Ovary (tissue), 7 donors: ENCODE measurements at regions not wholly inside any gene's neighbourhood (a gene's known extent, or its start where the extent isn't known, plus 50 kb on each side); places are given as distances from the start of the nearest gene placed in this dataset.

ENCODE experiments used
- DNase-seq, 5 donors: peaks; one replicate each; pipeline ENCODE4 v3.0.0-alpha.2; 2019 to 2020
- H3K27ac ChIP-seq, 2 donors: fragments of 200-600 bp; one replicate each; pipeline versions ENCODE4 v1.5.1 to v1.8.0; 2019 to 2022
- H3K27me3 ChIP-seq: fragments of 200-600 bp; one replicate; pipeline ENCODE4 v1.8.0; 2022
- H3K36me3 ChIP-seq: fragments of 200-600 bp; sonication (generic); one replicate; pipeline ENCODE4 v1.5.1; 2019
- H3K4me1 ChIP-seq: one replicate; pipeline ENCODE4 v1.8.1; 2013; ENCODE audit warnings: mild to moderate bottlenecking, moderate library complexity; ENCODE audit not compliant: insufficient read depth
- H3K4me3 ChIP-seq: fragments of 200-600 bp; sonication (generic); one replicate; pipeline ENCODE4 v1.5.1; 2017
- H3K9me3 ChIP-seq, 2 donors: fragments of 200-600 bp in 1 of 2; sonication (generic) in 1 of 2; one replicate each; pipeline versions ENCODE4 v1.5.1 to v1.8.1; 2013 to 2019; ENCODE audit warnings: mild to moderate bottlenecking in 1 of 2, moderate library complexity in 1 of 2
- EP300 ChIP-seq: sonication (generic); formaldehyde crosslinking; IDR thresholded peaks from one replicate; pipeline ENCODE4 v1.6.1; 2017; ENCODE audit warnings: antibody characterized with exemption
- POLR2A ChIP-seq: fragments of 450-650 bp; IDR thresholded peaks from one replicate; pipeline ENCODE4 v1.6.1; 2017; ENCODE audit warnings: antibody characterized with exemption, mild to moderate bottlenecking, moderate library complexity
- WGBS, 3 donors: extraction: QIAGEN DNeasy Blood & Tissue Kit in 1 of 3; methylation state at CpG; one replicate each; pipeline versions ENCODE4 v1.1.5 to v1.1.7; 2013 to 2017; 5-methylcytosine and 5-hydroxymethylcytosine counted together
- intact Hi-C, 4 donors: fragments of 100-400 bp; cut with DNase I; formaldehyde crosslinking; loops; one replicate each; pipeline versions ENCODE4 v1.11.0 to v1.15.1; 2022 to 2023
- TF ChIP-seq, protein P1 (sequence below), 3 donors: fragments of 450-650 bp in 2 of 3; fragments of 200-600 bp in 1 of 3; IDR thresholded peaks; one replicate each; pipeline versions ENCODE4 v1.5.1 to v1.8.0; 2016 to 2022; ENCODE audit warnings: antibody characterized with exemption in 3 of 3, mild to moderate bottlenecking in 1 of 3
- donor health status: DM: no; HTN: no; CAD: no; lungs with moderate emphysema.
- donor health status: DM: no; HTN: no; CAD: no.
- donor health status: Bipolar disorder and iron deficiency.
- donor health status: DM: no; HTN: no; CAD: no.
- donor health status: DM: yes; HTN: yes; CAD: no.

DNA sequence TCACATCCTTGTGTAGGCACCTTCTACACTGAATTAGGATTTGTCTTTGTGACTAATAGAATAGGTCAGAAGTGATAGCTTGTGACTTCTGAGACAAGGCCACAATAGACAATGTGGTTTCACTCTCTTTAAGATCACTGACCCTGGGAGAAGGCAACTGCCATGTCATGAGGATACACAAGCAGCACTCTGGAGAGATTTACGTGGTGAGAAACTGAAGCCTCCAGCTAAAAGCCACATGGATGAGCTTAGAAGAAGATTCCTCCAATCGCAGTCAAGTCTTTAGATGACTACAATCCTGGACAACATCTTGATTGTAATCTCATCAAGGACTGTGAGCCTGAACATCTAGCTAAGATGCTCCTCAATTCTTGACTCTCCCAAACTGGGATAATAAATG lies 206.6 kb downstream of the ESM1 start:
- no peak for DNase-seq
- Histone ChIP-seq H3K4me1 (no peaks in the 10 kb centered on the region), H3K9me3 (no peaks in the 10 kb centered on the region), H3K27ac (no peak overlapping the region), H3K36me3 (no peaks in the 10 kb centered on the region), H3K4me3 (no peak overlapping the region), H3K27me3 (no peaks in the 10 kb centered on the region)
- WGBS, 3 donors: 85 to 98% (median 96%) methylated on average over 2 of the region's 2 CpGs
- TF ChIP-seq, protein P1, sequence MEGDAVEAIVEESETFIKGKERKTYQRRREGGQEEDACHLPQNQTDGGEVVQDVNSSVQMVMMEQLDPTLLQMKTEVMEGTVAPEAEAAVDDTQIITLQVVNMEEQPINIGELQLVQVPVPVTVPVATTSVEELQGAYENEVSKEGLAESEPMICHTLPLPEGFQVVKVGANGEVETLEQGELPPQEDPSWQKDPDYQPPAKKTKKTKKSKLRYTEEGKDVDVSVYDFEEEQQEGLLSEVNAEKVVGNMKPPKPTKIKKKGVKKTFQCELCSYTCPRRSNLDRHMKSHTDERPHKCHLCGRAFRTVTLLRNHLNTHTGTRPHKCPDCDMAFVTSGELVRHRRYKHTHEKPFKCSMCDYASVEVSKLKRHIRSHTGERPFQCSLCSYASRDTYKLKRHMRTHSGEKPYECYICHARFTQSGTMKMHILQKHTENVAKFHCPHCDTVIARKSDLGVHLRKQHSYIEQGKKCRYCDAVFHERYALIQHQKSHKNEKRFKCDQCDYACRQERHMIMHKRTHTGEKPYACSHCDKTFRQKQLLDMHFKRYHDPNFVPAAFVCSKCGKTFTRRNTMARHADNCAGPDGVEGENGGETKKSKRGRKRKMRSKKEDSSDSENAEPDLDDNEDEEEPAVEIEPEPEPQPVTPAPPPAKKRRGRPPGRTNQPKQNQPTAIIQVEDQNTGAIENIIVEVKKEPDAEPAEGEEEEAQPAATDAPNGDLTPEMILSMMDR (IDR thresholded peaks at IDR 0.05): no peak
- TF ChIP-seq EP300 (no peak), POLR2A (no peak)
- intact Hi-C loops: no loop called here

GRCh38 chr5:54775645-54776044 lies 209.7 kb downstream of the ESM1 start:
- no peaks in the 10 kb centered on the region for H3K27me3 ChIP-seq
- H3K36me3 ChIP-seq: no peaks in the 10 kb centered on the region

GRCh38 chr5:54774281-54775170 lies 210.9 kb downstream of the ESM1 start:
- 77 to 81% (median 77%) methylated on average over 10 of the region's 10 CpGs for WGBS, 3 donors
- DNase-seq: peak in 4 of 5 donors; percentile 12 to 59 (median 43)
- TF ChIP-seq POLR2A: no peak
- TF ChIP-seq EP300: no peak
- TF ChIP-seq, protein P1 (IDR thresholded peaks at IDR 0.05): no peak
- Histone ChIP-seq H3K36me3 (no peaks in the 10 kb centered on the region), H3K27ac (no peak overlapping the region), H3K27me3 (no peaks in the 10 kb centered on the region), H3K9me3 (no peaks in the 10 kb centered on the region), H3K4me1 (no peaks in the 10 kb centered on the region), H3K4me3 (no peak overlapping the region)
- intact Hi-C loops: no loop called here

More at GRCh38 chr5:54775645-54776044, 209.7 kb downstream of the ESM1 start:
- no peak overlapping the region for H3K4me3 ChIP-seq
- no peak for DNase-seq
- TF ChIP-seq, protein P1 (IDR thresholded peaks at IDR 0.05): no peak
- TF ChIP-seq POLR2A (no peak), EP300 (no peak)
- H3K9me3 ChIP-seq: no peaks in the 10 kb centered on the region
- intact Hi-C loops: no loop called here
- no peaks in the 10 kb centered on the region for H3K4me1 ChIP-seq
- H3K27ac ChIP-seq: no peak overlapping the region

GRCh38 chr5:54772684-54773083 lies 212.7 kb downstream of the ESM1 start:
- H3K36me3 ChIP-seq: no peaks in the 10 kb centered on the region
- TF ChIP-seq EP300: no peak
- TF ChIP-seq, protein P1 (IDR thresholded peaks at IDR 0.05): no peak
- TF ChIP-seq POLR2A: no peak
- DNase-seq: no peak
- intact Hi-C loops: no loop called here
- WGBS, 3 donors: 91 to 97% (median 94%) methylated on average over 2 of the region's 2 CpGs
- H3K9me3 ChIP-seq: no peaks in the 10 kb centered on the region
- no peak overlapping the region for H3K27ac ChIP-seq
- H3K4me1 ChIP-seq: no peaks in the 10 kb centered on the region
- H3K4me3 ChIP-seq: no peak overlapping the region
- H3K27me3 ChIP-seq: no peaks in the 10 kb centered on the region
